Hematopoietic multipotent progenitor cell treated with erythropoietin and hydrocortisone succinate and interleukin-3 and kit ligand, for 8 days (in vitro differentiated cells): ENCODE measurements at regions not wholly inside any gene's neighbourhood (a gene's known extent, or its start where the extent isn't known, plus 50 kb on each side); places are given as distances from the start of the nearest gene placed in this dataset.
"Not testable (repeated sequence)": the region's sequence is repeated elsewhere in the genome, so short reads cannot be mapped to it uniquely, and the experiment has no call there.

Source experiments
- DNase-seq: peaks from one replicate; pipeline ENCODE4 v3.0.0-alpha.2; 2015

DNA sequence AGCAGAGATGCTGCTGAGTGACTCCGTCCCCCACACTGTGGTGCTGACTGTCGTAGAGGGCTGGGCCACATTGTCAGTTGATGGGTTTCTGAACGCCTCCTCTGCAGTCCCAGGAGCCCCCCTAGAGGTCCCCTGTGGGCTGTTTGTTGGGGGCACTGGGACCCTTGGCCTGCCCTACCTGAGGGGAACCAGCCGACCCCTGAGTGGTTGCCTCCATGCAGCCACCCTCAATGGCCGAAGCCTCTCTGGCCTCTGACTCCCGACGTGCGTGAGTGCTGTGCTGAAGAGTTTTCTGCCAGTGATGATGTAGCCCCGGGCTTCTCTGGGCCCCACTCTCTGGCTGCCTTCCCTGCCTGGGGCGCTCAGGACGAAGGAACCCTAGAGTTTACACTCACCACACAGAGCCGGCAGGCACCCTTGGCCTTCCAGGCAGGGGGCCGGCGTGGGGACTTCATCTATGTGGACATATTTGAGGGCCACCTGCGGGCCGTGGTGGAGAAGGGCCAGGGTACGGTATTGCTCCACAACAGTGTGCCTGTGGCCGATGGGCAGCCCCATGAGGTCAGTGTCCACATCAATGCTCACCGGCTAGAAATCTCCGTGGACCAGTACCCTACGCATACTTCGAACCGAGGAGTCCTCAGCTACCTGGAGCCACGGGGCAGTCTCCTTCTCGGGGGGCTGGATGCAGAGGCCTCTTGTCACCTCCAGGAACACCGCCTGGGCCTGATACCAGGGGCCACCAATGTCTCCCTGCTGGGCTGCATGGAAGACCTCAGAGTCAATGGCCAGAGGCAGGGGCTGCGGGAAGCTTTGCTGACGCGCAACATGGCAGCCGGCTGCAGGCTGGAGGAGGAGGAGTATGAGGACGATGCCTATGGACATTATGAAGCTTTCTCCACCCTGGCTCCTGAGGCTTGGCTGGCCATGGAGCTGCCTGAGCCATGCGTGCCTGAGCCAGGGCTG, 181.1 kb downstream of the TBC1D2B start:
- DNase-seq: not testable (repeated sequence)

DNA sequence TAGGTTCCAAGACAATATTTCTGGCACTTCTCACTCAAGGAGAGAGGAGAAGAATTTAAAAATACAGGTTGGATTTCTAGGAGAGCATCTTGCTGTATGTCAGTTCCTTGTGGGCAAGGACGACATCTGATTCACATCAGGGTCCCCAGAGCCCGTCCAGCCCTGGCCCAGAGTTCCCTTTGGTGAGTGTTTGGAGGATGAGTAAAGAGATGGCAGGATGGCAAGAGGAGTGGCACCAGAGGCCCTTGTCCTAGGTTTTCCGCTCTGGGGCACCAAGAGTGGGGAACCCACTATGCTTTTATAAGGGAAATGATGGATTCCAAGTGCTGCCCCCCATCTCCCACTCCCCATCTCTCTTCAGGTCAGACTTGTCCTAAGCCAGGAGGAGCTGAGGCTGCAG, 181.8 kb downstream of the TBC1D2B start:
- no peak for DNase-seq

DNA sequence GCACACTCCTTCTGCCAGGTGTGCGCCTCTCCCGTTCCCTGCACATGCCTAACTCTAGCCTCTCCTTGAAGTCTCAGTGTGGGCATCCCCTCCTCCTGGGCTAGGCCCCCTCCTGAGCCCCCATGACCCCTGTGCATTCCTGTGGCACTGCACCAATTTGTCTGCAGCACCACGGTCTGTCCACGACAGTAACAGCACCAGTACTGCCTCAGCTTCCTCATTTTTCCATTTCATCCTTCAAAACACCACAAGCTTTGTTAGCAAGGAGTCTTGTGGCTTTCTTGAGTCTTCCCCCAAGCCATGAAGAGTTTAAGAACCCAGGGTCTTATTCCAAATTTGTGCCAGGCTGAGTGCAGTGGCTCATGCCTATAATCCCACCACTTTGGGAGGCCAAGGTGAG, 182.4 kb downstream of the TBC1D2B start:
- not testable (repeated sequence) for DNase-seq

DNA sequence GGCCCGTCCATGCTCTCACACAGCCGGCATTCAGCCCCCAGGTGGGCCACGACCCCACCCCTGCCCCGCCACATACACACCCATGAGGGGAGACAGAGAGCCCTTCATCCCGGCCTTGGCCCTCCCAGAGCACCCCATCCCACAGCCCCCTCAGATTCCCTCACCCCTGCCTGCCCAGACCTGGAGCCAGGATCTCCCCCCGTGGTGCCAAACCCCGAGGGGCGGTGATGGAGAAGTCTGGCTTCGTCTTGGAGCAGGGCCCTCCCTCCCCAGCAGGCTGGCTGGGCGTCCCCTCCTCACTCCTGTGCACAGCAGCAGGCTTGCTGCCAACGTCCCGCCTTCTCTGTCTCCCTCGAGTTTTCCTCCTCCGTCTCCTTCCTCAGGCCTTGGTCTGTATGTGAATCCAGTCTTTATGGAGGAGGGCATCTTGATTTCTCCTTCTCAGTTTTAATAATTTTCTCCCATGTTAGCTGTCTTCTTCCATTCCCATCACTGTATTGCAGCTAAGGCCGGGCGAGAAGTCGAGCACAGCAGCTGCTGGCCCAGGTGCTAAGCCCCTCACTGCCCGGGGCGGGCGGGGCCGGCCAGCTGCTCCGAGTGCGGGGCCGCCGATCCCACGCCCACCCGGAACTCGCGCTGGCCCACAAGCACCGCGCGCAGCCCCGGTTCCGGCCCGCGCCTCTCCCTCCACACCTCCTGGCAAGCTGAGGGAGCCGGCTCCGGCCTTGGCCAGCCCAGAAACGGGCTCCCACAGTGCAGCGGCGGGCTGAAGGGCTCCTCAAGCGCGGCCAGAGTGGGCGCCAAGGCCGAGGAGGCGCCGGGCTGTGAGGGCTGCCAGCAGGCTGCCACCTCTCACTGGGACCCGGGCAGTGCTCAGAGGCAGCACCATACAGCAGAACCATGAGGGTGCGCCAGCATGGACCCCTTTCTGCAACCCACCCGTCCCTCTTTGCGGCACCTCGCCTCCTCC, 183.6 kb downstream of the TBC1D2B start:
- not testable (repeated sequence) for DNase-seq

- DNase-seq: not testable (repeated sequence)
Measured at GRCh38 chr15:77893246-77893645, 184.3 kb downstream of the TBC1D2B start.

DNA sequence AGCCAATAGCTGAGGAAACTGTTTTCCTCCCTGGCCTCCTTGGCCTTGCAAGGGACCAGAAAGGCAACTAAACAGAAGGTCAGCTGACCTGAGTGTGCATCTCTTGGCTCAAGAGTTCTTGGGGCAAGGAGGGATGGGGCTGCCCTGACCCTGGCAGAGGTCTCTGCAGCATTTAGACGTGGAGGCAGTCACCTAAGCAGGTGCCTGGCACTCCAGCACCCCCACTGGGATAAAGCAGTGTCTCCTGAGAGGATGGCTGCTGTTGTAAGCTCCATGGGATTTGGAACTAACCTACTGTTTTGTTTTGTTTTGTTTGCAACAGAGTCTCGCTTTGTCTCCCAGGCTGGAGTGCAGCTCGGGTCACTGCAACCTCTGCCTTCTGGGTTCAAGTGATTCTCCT, 185.2 kb downstream of the TBC1D2B start:
- no peak for DNase-seq

- DNase-seq: not testable (repeated sequence)
Measured at GRCh38 chr15:77891862-77892261, 185.6 kb downstream of the TBC1D2B start.

- DNase-seq: peak; percentile 63
Measured at GRCh38 chr15:77890911-77891801, 186.4 kb downstream of the TBC1D2B start.

DNA sequence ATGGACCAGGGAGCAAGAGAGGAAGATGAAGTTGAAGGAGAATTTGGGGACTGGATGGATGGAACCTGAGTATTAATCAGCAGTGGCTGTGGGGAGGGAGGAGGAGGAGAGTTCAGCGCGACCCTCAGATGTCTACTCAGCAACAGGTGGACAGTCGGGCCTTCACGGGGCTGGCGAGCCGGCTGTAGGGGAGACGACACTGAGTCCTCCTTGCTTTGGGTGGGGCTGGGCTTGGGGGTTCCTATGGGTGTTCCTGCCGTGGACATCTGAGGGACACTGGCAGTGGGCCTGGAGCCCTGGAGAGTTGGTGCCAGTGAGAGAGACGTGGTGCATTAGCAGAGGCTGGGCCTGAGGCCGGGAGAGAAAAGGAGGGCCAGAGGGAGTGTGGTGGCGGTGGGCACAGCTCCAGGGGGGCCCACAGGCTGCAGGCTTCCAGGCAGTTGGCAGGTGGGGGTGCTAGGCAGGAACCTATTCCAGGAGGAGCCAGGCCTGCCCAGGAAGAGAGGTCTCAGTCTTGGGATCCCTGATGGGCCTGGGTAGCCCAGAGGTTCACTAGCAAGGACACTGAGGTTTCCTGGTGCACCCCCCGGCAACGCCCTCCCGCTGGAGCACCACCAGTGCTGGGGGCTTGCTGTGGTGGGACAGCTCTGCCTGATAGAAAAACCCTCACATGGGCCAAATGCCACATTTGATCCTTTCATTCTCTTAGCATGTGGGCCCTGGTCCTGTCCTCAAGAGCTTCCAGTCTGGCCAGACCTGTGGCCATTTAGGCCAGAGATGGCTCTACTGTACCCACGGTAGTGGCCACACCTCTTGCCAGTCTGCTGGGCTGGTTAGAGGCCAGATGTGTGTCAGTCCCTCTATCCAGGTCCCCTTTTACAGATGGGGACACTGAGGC, 187.4 kb downstream of the TBC1D2B start:
- not testable (repeated sequence) for DNase-seq

DNA sequence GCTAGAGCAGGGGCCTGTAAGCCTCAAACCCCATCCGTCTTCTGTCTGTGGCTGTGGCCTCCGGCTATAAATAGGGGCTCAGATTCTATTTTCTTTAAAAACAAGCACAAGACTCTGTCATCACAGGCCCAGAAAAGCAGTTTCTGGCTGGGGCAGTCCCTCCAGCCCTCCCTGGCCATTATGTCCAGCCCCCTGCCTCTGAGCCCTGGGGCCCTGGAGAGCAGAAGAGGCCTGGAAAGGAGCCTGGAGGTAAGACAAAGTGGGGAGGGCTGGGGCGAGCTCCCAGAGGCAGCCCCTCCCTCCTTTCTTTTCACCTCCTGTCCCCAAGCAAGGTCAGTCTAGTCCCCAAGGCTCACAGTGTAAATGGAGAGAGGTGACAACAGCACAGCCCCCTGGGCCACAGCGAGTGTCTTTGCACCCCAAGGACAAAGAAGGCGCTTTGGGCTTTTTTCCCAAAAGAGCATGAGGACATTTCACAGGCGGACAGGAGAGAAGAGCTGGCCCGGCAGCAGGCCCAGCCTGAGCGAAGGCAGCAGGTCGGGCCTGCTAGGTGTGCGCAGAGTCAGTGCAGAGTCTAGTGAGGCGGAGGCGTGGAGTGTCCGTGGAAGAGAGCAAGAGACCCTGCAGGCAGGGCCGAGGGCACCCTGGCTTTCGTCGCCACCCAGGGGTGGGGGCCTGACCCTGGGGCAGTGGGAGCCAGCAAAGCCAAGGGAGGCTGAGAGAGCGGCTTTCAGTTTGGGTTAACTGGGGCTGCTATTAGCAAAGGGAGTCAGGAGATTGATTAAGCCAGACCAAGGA, 188.3 kb downstream of the TBC1D2B start:
- no peak for DNase-seq

- DNase-seq: not testable (repeated sequence)
Measured at GRCh38 chr15:77887563-77888429, 189.7 kb downstream of the TBC1D2B start.

DNA sequence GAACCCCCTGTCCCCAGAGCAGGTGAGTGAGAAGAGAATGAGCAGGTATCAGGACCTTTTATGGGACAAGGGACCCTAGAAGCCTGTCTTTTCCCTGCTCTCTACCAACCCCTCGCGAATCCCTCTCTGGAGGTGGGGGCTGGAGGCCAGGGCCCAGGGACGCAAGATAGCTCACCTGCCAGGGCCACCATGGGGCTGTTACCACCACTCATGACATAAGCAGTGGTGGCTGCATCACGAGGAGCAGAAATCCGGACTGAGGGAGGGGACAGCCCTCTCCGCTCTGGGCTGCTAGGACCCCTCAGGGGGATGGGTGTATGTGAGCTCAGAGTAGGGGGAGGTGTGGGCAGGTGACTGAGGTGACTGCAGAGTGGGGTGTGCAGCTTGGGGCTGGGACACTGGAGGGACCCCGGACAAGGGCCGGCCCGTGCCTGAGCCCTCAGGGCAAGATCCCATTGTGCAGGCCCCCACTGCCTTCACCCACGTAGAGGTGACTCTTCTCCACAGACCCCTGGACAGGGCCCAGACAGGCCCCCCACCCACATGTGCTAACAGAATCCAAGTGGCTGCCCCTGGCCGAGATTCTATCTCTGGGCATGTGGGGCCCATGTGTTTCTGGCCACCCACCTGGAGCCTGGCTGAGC, 190.6 kb downstream of the TBC1D2B start:
- no peak for DNase-seq

GRCh38 chr15:77885877-77886500, 191.5 kb downstream of the TBC1D2B start:
- not testable (repeated sequence) for DNase-seq

DNA sequence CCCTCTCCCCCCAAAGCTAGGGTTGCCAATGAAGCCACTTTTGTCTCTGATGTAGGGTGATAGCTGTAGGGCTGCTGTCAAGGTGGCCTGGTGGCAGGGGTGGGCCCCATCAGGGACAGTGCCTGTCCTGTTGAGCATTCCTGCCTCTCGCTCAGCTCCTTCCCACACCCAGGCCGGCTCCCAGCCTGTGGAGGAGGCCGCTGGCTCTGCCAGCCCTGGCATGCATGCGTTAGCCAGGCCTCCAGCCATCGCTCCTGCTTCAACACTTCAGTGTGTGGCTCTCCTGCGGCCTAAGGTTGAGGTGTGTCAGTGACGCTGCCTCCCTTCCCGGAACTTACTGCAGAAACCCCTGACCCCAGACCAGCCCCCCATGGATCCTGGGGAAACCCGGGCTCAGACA, 194.5 kb downstream of the TBC1D2B start:
- DNase-seq: not testable (repeated sequence)

DNA sequence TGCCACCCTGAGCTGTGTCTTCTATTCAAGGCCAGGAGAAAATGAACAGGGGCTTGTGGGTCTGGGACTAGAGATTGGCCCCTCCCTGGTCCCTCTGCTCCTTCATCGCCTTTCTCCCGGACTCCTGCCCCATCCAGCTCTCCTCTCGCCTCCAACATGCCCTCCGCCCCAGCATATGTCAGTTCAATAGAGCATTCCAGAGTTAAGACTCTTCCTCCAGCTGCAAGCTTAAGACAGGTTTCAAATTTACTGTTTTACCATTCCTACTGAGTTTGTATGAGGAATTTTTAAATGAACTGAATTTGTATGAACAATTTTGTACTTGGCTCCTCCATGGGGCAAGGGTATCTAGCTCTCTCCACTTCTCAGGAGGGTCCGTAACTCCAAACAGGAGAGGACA, 195.6 kb downstream of the TBC1D2B start:
- no peak for DNase-seq

GRCh38 chr15:77881535-77881934, 196.0 kb downstream of the TBC1D2B start:
- not testable (repeated sequence) for DNase-seq

DNA sequence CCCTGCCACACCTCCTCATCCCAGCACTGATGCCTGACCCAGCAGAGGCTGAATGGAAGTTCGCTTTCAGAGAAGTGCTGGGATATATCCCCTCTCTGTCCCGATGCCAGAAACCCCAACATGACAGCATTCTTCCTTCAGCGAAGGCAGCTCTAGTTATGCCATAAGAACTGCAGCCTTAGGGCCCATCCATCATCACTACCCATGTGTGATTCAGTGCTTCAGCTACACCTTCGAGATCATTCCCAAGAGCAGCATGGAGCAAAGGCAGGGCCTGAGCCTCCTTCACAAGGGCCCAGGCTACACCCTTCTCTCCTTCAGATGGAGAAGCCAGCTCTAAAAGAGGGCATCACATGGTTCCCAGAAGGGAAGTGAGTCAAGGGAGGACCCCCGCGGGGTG, 198.0 kb downstream of the TBC1D2B start:
- not testable (repeated sequence) for DNase-seq

DNA sequence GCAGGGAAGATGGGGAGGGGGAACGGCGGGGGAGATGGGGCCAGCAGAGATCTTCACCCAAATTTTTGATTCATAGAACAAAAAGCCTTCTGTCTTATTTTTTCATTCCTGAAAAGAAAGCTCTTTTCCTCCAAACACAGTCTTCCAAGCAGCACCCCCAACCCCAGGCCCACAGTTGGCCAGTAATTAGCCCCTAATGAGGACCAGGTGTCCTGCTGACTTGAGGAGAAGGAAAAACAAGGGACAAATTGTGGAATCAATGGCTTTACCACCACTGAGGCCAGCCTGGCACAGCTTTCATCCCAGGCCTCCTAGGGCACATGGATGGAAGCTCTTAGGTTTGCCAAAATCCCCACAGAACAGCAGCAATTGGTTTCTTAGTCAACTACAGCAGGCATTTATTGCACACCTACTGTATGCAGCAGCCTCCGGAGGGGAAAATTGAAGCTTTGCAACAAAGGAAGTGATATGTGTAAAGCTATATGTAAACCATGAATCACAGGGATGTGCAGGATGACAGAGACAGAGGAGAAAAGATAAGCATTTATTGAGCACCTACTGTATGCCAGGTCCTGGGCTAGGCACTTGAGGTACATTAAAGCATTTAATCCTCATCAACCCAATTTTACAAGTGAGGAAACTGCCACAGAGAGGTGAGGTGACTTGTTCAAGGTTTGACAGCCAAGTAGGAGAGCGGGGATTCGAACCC, 199.5 kb downstream of the TBC1D2B start:
- no peak for DNase-seq
